Cardiac septum (tissue), 1 donor: ENCODE measurements at regions not wholly inside any gene's neighbourhood (a gene's known extent, or its start where the extent isn't known, plus 50 kb on each side); places are given as distances from the start of the nearest gene placed in this dataset.
"Not testable (repeated sequence)": the region's sequence is repeated elsewhere in the genome, so short reads cannot be mapped to it uniquely, and the experiment has no call there.

Source experiments
- DNase-seq: peaks from one replicate; pipeline ENCODE4 v3.0.0-alpha.2; 2020; ENCODE audit warnings: low spot score
- intact Hi-C: fragments of 100-400 bp; cut with DNase I; formaldehyde crosslinking; loops from one replicate; pipeline ENCODE4 v1.14.0; 2022
- donor health status: DM: no; HTN: no; CAD: no.

GRCh38 chr7:355568-355967, 65.6 kb downstream of the FOXL3 start:
- intact Hi-C loops: no loop called here
- no peak for DNase-seq

GRCh38 chr7:356087-356486, 66.1 kb downstream of the FOXL3 start:
- DNase-seq: no peak
- intact Hi-C loops: no loop called here

GRCh38 chr7:356691-357462, 66.9 kb downstream of the FOXL3 start:
- no peak for DNase-seq
- intact Hi-C loops: no loop called here

- intact Hi-C loops: no loop called here
- no peak for DNase-seq
These were observed 67.7 kb downstream of the FOXL3 start for GRCh38 chr7:357531-358209.

GRCh38 chr7:358352-358751, 68.4 kb downstream of the FOXL3 start:
- no peak for DNase-seq
- intact Hi-C loops: no loop called here

GRCh38 chr7:359226-359765, 69.3 kb downstream of the FOXL3 start:
- no peak for DNase-seq
- intact Hi-C loops: no loop called here

GRCh38 chr7:359766-360361, 69.9 kb downstream of the FOXL3 start:
- DNase-seq: no peak

GRCh38 chr7:360454-361100, 70.6 kb downstream of the FOXL3 start:
- intact Hi-C loops: no loop called here
- no peak for DNase-seq

More at GRCh38 chr7:359766-360361, 69.9 kb downstream of the FOXL3 start:
- intact Hi-C loops: no loop called here

GRCh38 chr7:361182-361581, 71.2 kb downstream of the FOXL3 start:
- DNase-seq, intact Hi-C loops: not testable (repeated sequence)

GRCh38 chr7:361680-362401, 71.9 kb downstream of the FOXL3 start:
- no peak for DNase-seq
- intact Hi-C loops: no loop called here

- intact Hi-C loops: no loop called here
- DNase-seq: no peak
These were observed 72.6 kb downstream of the FOXL3 start for GRCh38 chr7:362402-363096.

GRCh38 chr7:363626-364025, 73.7 kb downstream of the FOXL3 start:
- no peak for DNase-seq
- intact Hi-C loops: no loop called here

- DNase-seq: no peak
- intact Hi-C loops: no loop called here
These were observed 74.6 kb downstream of the FOXL3 start for GRCh38 chr7:364536-364935.

GRCh38 chr7:365593-365992, 75.6 kb downstream of the FOXL3 start:
- DNase-seq: no peak
- intact Hi-C loops: no loop called here

- no peak for DNase-seq
- intact Hi-C loops: no loop called here
These were observed 76.3 kb downstream of the FOXL3 start for GRCh38 chr7:366161-366803.

- DNase-seq: no peak
- intact Hi-C loops: no loop called here
These were observed 77.5 kb downstream of the FOXL3 start for GRCh38 chr7:367351-367901.

GRCh38 chr7:368651-369475, 78.9 kb downstream of the FOXL3 start:
- peak; percentile 67 for DNase-seq
- intact Hi-C loops: no loop called here
